LNCaP clone FGC (cell line): ENCODE measurements at regions not wholly inside any gene's neighbourhood (a gene's known extent, or its start where the extent isn't known, plus 50 kb on each side); places are given as distances from the start of the nearest gene placed in this dataset.

ENCODE experiments used
- DNase-seq: peaks from one replicate; pipeline ENCODE4 v3.0.0-alpha.2; 2011; ENCODE audit warnings: low read depth
- H3K4me3 ChIP-seq: 2 replicates; pipeline ENCODE4 v1.5.1; 2011; ENCODE audit warnings: mild to moderate bottlenecking, low read depth, low read length, control low read depth
- CTCF ChIP-seq: IDR thresholded peaks from 2 replicates; pipeline ENCODE4 v1.5.1; 2012; ENCODE audit warnings: mild to moderate bottlenecking; ENCODE audit not compliant: control insufficient read depth, insufficient read depth; ENCODE audit errors: extremely low read depth

GRCh38 chr11:128297805-128298204, 289.6 kb downstream of the ETS1 start:
- TF ChIP-seq CTCF: no peak
- no peak overlapping the region for H3K4me3 ChIP-seq
- DNase-seq: no peak

GRCh38 chr11:128297091-128297651, 290.2 kb downstream of the ETS1 start:
- no peak for TF ChIP-seq CTCF
- H3K4me3 ChIP-seq: no peak overlapping the region
- no peak for DNase-seq

- no peak for TF ChIP-seq CTCF
- DNase-seq: no peak
- H3K4me3 ChIP-seq: no peak overlapping the region
These were observed 292.7 kb downstream of the ETS1 start for GRCh38 chr11:128294671-128295050.

GRCh38 chr11:128294001-128294670, 293.2 kb downstream of the ETS1 start:
- no peak for TF ChIP-seq CTCF
- DNase-seq: no peak
- H3K4me3 ChIP-seq: no peak overlapping the region

- no peak for DNase-seq
- H3K4me3 ChIP-seq: no peak overlapping the region
- no peak for TF ChIP-seq CTCF
These were observed 295.5 kb downstream of the ETS1 start for GRCh38 chr11:128291835-128292234.

GRCh38 chr11:128291007-128291406, 296.4 kb downstream of the ETS1 start:
- no peak for DNase-seq
- TF ChIP-seq CTCF: no peak
- no peak overlapping the region for H3K4me3 ChIP-seq
